CD4-positive, CD25-positive, alpha-beta regulatory T cell (primary cell): ENCODE measurements at regions not wholly inside any gene's neighbourhood (a gene's known extent, or its start where the extent isn't known, plus 50 kb on each side); places are given as distances from the start of the nearest gene placed in this dataset.

ENCODE experiments used
- ATAC-seq, 2 donors: fragments of 150-1000 bp; cut with Tn5 transposase; one replicate each; pipeline ENCODE4 v1.10.0; 2021; ENCODE audit warnings: low read depth in 2 of 2, moderate number of reproducible peaks in 2 of 2, moderate library complexity in 1 of 2
- DNase-seq, 3 donors: peaks; one replicate each; pipeline versions ENCODE4 v3.0.0 to v3.0.0-alpha.2; 2012 to 2022; ENCODE audit warnings: mixed read lengths in 1 of 3
- H3K27ac ChIP-seq: one replicate; pipeline ENCODE4 v1.7.0; 2013; ENCODE audit warnings: mild to moderate bottlenecking, low read length; ENCODE audit not compliant: insufficient read depth, poor library complexity, severe bottlenecking
- H3K27me3 ChIP-seq: one replicate; pipeline ENCODE4 v1.7.0; 2013; ENCODE audit warnings: low read length; ENCODE audit not compliant: control insufficient read depth, insufficient read depth
- H3K36me3 ChIP-seq: one replicate; pipeline ENCODE4 v1.7.0; 2013; ENCODE audit warnings: mild to moderate bottlenecking, low read length, moderate library complexity; ENCODE audit not compliant: control insufficient read depth, insufficient read depth
- H3K4me1 ChIP-seq: 2 replicates; pipeline ENCODE4 v1.7.0; 2013; ENCODE audit warnings: mild to moderate bottlenecking, low read length; ENCODE audit not compliant: insufficient read depth, control insufficient read depth, poor library complexity, severe bottlenecking
- H3K4me3 ChIP-seq: one replicate; pipeline ENCODE4 v1.7.0; 2013; ENCODE audit warnings: low read depth, mild to moderate bottlenecking, low read length, moderate library complexity
- H3K9me3 ChIP-seq, 2 experiments: 1 replicate in 1 of 2; 2 replicates in 1 of 2; pipeline ENCODE4 v1.7.0; 2013; ENCODE audit warnings: low read length in 2 of 2, mild to moderate bottlenecking in 1 of 2, moderate library complexity in 1 of 2; ENCODE audit not compliant: control insufficient read depth in 2 of 2
- H3K27ac Mint-ChIP-seq, 3 donors: one replicate each; pipeline ENCODE4 v1.8.0; 2020 to 2022; ENCODE audit warnings: mild to moderate bottlenecking in 3 of 3, mixed read lengths in 3 of 3, moderate library complexity in 2 of 3
- H3K27me3 Mint-ChIP-seq: one replicate; pipeline ENCODE4 v1.8.0; 2022; ENCODE audit warnings: mild to moderate bottlenecking, mixed read lengths
- H3K36me3 Mint-ChIP-seq: one replicate; pipeline ENCODE4 v1.8.0; 2020; ENCODE audit warnings: mixed read lengths
- H3K4me1 Mint-ChIP-seq, 4 donors: one replicate each; pipeline ENCODE4 v1.8.0; 2020 to 2022; ENCODE audit warnings: mixed read lengths in 4 of 4, mild to moderate bottlenecking in 1 of 4
- H3K4me3 Mint-ChIP-seq, 4 donors: one replicate each; pipeline ENCODE4 v1.8.0; 2020 to 2022; ENCODE audit warnings: mild to moderate bottlenecking in 4 of 4, mixed read lengths in 4 of 4, moderate library complexity in 3 of 4
- H3K9me3 Mint-ChIP-seq, 7 donors: one replicate each; pipeline ENCODE4 v1.8.0; 2020 to 2022; ENCODE audit warnings: mixed read lengths in 7 of 7, mild to moderate bottlenecking in 3 of 7, moderate library complexity in 2 of 7

DNA sequence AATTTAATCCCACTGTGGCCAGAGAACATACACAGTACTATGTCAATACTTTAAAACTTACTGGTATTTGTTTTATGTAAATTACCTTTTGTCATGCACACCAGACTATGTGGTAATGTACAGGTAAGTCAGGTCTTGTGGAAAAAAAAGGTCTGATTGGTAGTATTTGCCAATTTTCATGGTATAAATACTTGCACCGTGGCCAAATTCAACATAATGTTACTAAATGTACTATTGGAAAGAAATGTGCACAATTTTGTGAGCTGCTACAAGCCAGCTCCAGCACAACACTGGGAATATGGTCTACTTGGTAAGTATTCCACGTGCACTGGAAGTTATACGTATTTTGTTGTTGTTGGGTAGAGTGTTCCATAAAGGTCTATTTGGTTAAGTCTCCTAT is 392.5 kb downstream of the RPS24 start:
- Histone ChIP-seq H3K36me3 (no peaks in the 10 kb centered on the region), H3K4me1 (no peaks in the 10 kb centered on the region), H3K9me3 (peaks cover 0 to 6% of the 10 kb centered on the region in 2 experiments), H3K27me3 (peaks cover 11% of the 10 kb centered on the region), H3K4me3 (no peak overlapping the region), H3K27ac (no peak overlapping the region)
- Mint-ChIP-seq H3K27me3 (peaks cover 35% of the 10 kb centered on the region), H3K27ac (no peak overlapping the region), H3K9me3 (peaks cover 0 to 18% (median 0%) of the 10 kb centered on the region in 7 donors), H3K4me1 (no peaks in the 10 kb centered on the region), H3K4me3 (no peak overlapping the region), H3K36me3 (no peaks in the 10 kb centered on the region)
- ATAC-seq, result no peak
- DNase-seq, result no peak

DNA sequence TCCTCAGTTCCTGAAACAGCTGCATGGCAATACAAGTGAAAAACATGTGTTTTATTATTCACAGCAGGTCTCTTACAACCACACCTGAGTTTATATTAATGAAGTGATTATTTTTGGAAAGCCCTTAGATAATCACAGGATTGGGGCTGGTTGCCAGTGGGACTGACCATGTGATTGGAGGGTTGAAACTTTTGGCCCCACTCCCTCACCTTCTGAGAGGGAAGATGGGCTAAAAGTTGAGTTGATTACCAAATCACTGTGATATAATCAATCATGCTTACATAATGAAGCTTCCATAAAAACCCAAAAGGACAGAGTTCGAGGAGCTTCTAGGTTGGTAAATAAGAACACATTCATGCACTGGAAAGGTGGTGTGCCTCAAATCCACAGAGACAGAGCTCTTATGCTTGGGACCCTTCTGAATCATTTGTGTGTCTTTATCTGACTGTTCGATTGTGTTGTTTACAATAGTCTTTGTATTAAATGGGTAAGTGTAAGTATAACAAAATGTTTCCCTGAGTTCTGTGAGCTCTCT is 393.9 kb downstream of the RPS24 start:
- Histone ChIP-seq H3K27ac (no peak overlapping the region), H3K9me3 (peaks cover 0 to 6% of the 10 kb centered on the region in 2 experiments), H3K4me1 (no peaks in the 10 kb centered on the region), H3K36me3 (no peaks in the 10 kb centered on the region), H3K27me3 (peaks cover 11% of the 10 kb centered on the region), H3K4me3 (no peak overlapping the region)
- Mint-ChIP-seq H3K27me3 (peaks cover 40% of the 10 kb centered on the region), H3K9me3 (peaks cover 0 to 18% (median 0%) of the 10 kb centered on the region in 7 donors), H3K27ac (no peak overlapping the region), H3K4me3 (no peak overlapping the region), H3K36me3 (no peaks in the 10 kb centered on the region), H3K4me1 (no peaks in the 10 kb centered on the region)
- no peak for ATAC-seq
- no peak for DNase-seq

DNA sequence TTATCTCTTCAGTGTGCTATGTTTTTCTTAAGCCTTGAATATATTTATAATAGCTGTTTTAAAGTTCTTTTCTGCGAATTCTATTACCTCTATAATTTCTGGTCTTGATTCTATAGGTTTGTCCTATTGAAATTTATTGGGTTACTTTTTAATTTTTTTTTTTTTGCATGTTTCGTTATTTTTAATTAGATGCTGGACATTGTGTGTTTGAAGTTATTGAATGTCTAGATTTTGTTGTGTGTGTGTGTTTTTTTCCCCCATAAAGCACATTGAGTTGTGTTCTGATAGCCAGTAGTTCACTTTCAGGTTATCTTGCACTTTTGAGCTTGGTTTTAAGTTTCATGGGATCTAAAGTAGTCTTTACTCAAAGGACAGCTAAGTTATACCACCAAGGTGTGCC is 394.9 kb downstream of the RPS24 start:
- ATAC-seq (no peak), DNase-seq (no peak)
- Mint-ChIP-seq H3K36me3 (no peaks in the 10 kb centered on the region), H3K9me3 (peaks cover 0 to 18% (median 0%) of the 10 kb centered on the region in 7 donors), H3K4me3 (no peak overlapping the region), H3K27ac (no peak overlapping the region), H3K27me3 (peaks cover 40% of the 10 kb centered on the region), H3K4me1 (no peaks in the 10 kb centered on the region)
- H3K27me3 ChIP-seq, result peaks cover 11% of the 10 kb centered on the region
- no peaks in the 10 kb centered on the region for H3K36me3 ChIP-seq
- H3K9me3 ChIP-seq, result peaks cover 0 to 6% of the 10 kb centered on the region in 2 experiments
- no peaks in the 10 kb centered on the region for H3K4me1 ChIP-seq
- no peak overlapping the region for H3K4me3 ChIP-seq
- no peak overlapping the region for H3K27ac ChIP-seq

DNA sequence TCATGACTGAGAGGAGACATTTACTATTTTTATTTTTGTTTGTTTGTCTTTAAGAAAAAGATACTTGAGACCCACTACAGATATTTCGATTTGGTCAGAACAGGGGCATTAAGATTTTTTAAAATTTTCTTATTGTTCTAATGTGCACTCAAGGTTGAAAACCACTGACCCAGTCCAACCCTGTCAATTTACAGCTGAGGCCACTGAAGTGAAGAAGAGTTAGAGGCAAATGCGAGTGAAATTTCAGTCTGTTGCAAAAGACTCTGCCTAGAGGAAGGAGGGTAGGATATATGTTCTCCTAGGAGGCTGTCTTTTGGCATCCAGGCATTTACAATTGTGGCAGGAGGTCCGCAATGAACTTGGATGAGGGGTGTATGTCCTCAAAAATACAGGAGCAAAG is 396.3 kb downstream of the RPS24 start:
- Mint-ChIP-seq H3K4me3 (no peak overlapping the region), H3K36me3 (no peaks in the 10 kb centered on the region), H3K4me1 (no peaks in the 10 kb centered on the region), H3K27me3 (peaks cover 40% of the 10 kb centered on the region), H3K27ac (no peak overlapping the region), H3K9me3 (peaks cover 0 to 18% (median 0%) of the 10 kb centered on the region in 7 donors)
- no peak for ATAC-seq
- DNase-seq, result no peak
- Histone ChIP-seq H3K36me3 (no peaks in the 10 kb centered on the region), H3K4me3 (no peak overlapping the region), H3K9me3 (peaks cover 0 to 6% of the 10 kb centered on the region in 2 experiments), H3K27ac (no peak overlapping the region), H3K4me1 (no peaks in the 10 kb centered on the region), H3K27me3 (peaks cover 11% of the 10 kb centered on the region)

DNA sequence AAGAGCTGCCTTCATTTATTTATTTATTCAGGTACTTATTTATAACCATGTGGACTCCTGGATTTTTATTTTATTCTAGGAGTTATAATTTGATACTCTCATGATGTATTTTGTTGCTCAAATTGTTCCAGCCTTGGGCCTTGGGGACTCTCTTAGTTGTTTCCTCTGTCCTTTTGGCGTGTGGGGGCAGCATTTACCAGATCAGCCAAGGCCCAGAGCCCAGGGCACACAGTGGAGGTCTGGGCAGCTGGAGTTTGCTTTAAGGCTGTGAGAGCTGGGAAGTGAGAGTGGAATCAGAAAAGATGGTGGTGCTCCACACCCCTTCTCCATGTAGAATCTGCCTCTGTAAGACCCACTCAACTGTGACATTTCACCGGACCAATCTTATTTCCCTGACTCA is 398.9 kb downstream of the RPS24 start:
- H3K27ac Mint-ChIP-seq, result no peak overlapping the region
- DNase-seq, result no peak
- Histone ChIP-seq H3K9me3 (peaks cover 0 to 3% of the 10 kb centered on the region in 2 experiments), H3K36me3 (no peaks in the 10 kb centered on the region), H3K27ac (no peak overlapping the region), H3K27me3 (peaks cover 11% of the 10 kb centered on the region), H3K4me3 (no peak overlapping the region), H3K4me1 (no peaks in the 10 kb centered on the region)
- H3K27me3 Mint-ChIP-seq, result peaks cover 21% of the 10 kb centered on the region
- no peaks in the 10 kb centered on the region for H3K36me3 Mint-ChIP-seq
- H3K4me3 Mint-ChIP-seq, result no peak overlapping the region
- no peaks in the 10 kb centered on the region for H3K4me1 Mint-ChIP-seq
- H3K9me3 Mint-ChIP-seq, result peaks cover 0 to 11% (median 0%) of the 10 kb centered on the region in 7 donors
- ATAC-seq, result no peak

DNA sequence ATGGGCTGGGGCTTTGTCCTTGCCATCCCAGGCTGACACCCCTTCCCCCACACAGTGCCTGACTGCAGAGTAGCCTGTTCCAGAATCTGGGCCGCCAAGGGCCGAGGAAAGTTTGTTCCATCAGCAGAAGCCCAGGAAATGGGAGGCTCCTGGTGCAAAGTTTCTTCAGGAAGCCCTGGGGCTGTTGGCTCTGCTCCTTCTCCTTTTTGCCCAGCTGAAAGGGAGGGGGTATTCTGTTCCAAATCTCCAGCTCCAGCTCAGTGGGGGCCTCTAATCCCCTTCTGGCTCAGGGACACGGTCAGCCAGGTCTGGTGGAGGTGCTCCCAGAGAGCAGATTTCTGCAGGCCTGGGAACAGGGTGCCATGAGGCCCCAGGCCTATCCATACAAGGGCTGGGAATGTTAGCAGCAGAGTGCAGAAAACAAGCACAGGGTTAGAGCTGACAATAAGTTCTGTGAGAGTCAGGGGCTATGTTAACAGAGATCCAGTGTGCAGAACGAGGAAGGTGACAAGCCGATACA is 399.5 kb downstream of the RPS24 start:
- Mint-ChIP-seq H3K9me3 (peaks cover 0 to 11% (median 0%) of the 10 kb centered on the region in 7 donors), H3K4me1 (no peaks in the 10 kb centered on the region), H3K36me3 (no peaks in the 10 kb centered on the region), H3K27me3 (peaks cover 21% of the 10 kb centered on the region), H3K27ac (no peak overlapping the region), H3K4me3 (no peak overlapping the region)
- no peak overlapping the region for H3K4me3 ChIP-seq
- H3K27ac ChIP-seq, result no peak overlapping the region
- no peaks in the 10 kb centered on the region for H3K36me3 ChIP-seq
- no peaks in the 10 kb centered on the region for H3K4me1 ChIP-seq
- DNase-seq (no peak), ATAC-seq (no peak)
- H3K27me3 ChIP-seq, result peaks cover 9% of the 10 kb centered on the region
- H3K9me3 ChIP-seq, result peaks cover 0 to 3% of the 10 kb centered on the region in 2 experiments

DNA sequence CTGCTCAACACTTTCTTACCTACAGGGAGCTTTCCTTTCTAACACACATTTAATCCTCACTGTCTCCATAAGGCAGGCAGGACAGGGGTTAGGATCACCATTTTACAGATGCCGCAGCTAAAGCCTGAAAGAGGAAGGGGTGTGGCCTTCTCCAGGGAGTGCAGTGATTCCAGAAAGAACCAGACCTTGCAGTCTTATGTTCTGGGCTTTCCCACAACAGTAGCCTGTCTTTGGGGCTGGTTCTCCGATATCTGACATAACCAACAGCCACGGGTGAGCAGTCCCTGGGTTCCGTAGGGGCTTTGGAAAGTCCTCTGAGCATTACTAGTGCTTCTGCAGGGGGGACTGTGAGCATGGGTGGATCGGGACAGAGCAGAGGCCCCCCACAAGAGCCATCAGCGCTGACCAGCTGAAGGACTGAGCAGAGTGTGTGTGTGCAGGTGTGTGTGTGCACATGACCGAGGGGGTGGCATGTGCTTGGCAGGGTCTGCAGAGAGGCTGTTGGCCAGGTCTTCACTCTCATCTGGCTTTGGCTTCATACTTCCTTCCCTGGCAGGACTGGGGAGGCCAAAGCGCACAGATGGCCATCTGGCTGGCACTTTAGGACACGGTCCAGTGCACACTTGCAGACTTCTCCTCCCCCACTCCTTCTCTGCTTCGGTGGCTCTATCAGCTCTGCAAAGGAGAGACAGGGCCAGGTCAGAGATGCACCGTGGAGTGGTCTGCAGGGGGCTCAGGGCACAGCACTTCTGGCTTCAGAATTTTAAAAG is 400.3 kb downstream of the RPS24 start:
- H3K27ac Mint-ChIP-seq, result no peak overlapping the region
- peaks cover 8% of the 10 kb centered on the region for H3K27me3 ChIP-seq
- no peak for DNase-seq
- no peaks in the 10 kb centered on the region for H3K9me3 ChIP-seq
- H3K4me1 Mint-ChIP-seq, result no peaks in the 10 kb centered on the region
- H3K4me3 ChIP-seq, result no peak overlapping the region
- no peaks in the 10 kb centered on the region for H3K36me3 ChIP-seq
- H3K27me3 Mint-ChIP-seq, result peaks cover 16% of the 10 kb centered on the region
- peaks cover 0 to 6% (median 0%) of the 10 kb centered on the region in 7 donors for H3K9me3 Mint-ChIP-seq
- H3K36me3 Mint-ChIP-seq, result no peaks in the 10 kb centered on the region
- ATAC-seq, result no peak
- H3K27ac ChIP-seq, result no peak overlapping the region
- H3K4me3 Mint-ChIP-seq, result no peak overlapping the region
- no peaks in the 10 kb centered on the region for H3K4me1 ChIP-seq

DNA sequence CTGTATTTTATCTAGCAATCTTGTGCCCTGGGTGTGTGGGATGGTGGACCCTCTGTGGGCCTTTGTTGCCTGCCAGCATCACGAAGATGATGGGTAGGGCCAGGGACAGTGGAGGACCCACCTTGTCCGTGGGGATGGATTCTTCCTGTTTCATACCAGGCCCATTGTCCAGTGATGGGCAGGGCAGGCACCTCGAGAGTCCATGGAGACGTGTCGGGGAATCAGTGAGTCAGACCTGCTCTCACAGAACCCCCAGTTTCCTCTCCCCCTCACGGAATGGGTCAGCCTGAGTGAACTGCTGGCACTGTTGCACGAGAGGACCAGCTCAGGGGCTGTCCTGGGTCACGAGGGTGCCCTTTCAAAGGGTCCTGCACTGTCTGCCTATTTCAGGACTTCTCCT is 401.2 kb downstream of the RPS24 start:
- Mint-ChIP-seq H3K27ac (no peak overlapping the region), H3K4me3 (no peak overlapping the region), H3K36me3 (no peaks in the 10 kb centered on the region), H3K27me3 (peaks cover 7% of the 10 kb centered on the region), H3K9me3 (peaks cover 0 to 3% (median 0%) of the 10 kb centered on the region in 7 donors), H3K4me1 (no peaks in the 10 kb centered on the region)
- Histone ChIP-seq H3K36me3 (no peaks in the 10 kb centered on the region), H3K4me3 (no peak overlapping the region), H3K9me3 (no peaks in the 10 kb centered on the region), H3K4me1 (no peaks in the 10 kb centered on the region), H3K27ac (no peak overlapping the region), H3K27me3 (peaks cover 2% of the 10 kb centered on the region)
- DNase-seq (no peak), ATAC-seq (no peak)
